ENCODE measurements at regions not wholly inside any gene's neighbourhood (a gene's known extent, or its start where the extent isn't known, plus 50 kb on each side); places are given as distances from the start of the nearest gene placed in this dataset.
A peak's percentile ranks its signal among the peaks of the same experiment; 100 is the strongest.

DNA sequence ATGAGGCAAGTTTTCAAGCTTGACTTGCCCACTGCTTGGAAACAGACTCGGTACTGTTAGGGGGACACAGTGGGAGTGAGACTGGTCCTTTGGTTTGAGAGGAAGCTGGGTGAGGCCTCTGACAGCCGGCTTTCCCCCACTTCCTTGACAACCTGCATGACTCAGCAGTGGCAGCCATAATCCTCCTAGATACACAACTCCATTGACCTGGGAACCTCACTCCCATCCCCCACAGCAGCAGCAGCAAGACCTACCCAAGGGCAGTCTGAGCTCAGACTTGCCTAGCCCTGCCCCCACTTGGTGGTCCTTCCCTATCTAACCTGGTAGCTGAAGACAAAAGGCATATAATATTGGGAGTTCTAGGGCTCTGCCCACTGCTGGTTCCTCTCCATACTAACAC lies 1043.5 kb upstream of the ALCAM start:
- H3K9ac ChIP-seq (ENCODE audit: low read length in 3 of 3), result no peak overlapping the region
- H3K4me3 ChIP-seq (ENCODE audit: low read length in 3 of 3), result no peak overlapping the region
- intact Hi-C loops (cut with DNase I), result no loop called here
- no peaks in the 10 kb centered on the region for H3K9me3 ChIP-seq (ENCODE audit: control insufficient read depth in 2 of 3, insufficient read depth in 1 of 3, low read length in 3 of 3)
- TF ChIP-seq, protein P1, sequence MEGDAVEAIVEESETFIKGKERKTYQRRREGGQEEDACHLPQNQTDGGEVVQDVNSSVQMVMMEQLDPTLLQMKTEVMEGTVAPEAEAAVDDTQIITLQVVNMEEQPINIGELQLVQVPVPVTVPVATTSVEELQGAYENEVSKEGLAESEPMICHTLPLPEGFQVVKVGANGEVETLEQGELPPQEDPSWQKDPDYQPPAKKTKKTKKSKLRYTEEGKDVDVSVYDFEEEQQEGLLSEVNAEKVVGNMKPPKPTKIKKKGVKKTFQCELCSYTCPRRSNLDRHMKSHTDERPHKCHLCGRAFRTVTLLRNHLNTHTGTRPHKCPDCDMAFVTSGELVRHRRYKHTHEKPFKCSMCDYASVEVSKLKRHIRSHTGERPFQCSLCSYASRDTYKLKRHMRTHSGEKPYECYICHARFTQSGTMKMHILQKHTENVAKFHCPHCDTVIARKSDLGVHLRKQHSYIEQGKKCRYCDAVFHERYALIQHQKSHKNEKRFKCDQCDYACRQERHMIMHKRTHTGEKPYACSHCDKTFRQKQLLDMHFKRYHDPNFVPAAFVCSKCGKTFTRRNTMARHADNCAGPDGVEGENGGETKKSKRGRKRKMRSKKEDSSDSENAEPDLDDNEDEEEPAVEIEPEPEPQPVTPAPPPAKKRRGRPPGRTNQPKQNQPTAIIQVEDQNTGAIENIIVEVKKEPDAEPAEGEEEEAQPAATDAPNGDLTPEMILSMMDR (IDR thresholded peaks at IDR 0.05; ENCODE audit: borderline replicate concordance, extremely low read depth, insufficient read depth), result no peak
- no peak overlapping the region for H3K27ac ChIP-seq (ENCODE audit: low read depth in 2 of 2, low read length in 2 of 2)
- H3K36me3 ChIP-seq (ENCODE audit: control insufficient read depth in 2 of 3, insufficient read depth in 3 of 3, low read length in 3 of 3), result no peaks in the 10 kb centered on the region
- FAIRE-seq (no peak), DNase-seq (no peak)
- no peaks in the 10 kb centered on the region for H3K4me1 ChIP-seq (ENCODE audit: control insufficient read depth in 2 of 3, insufficient read depth in 2 of 3, low read depth in 1 of 3, low read length in 3 of 3)
- no peaks in the 10 kb centered on the region for H3K27me3 ChIP-seq (ENCODE audit: control insufficient read depth, insufficient read depth, low read length)

GRCh38 chr3:104347291-104347690 lies 1019.4 kb upstream of the ALCAM start:
- Histone ChIP-seq H3K9me3 (ENCODE audit: control insufficient read depth in 2 of 3, insufficient read depth in 1 of 3, low read length in 3 of 3) (no peaks in the 10 kb centered on the region), H3K27me3 (ENCODE audit: control insufficient read depth, insufficient read depth, low read length) (no peaks in the 10 kb centered on the region), H3K9ac (ENCODE audit: low read length in 3 of 3) (no peak overlapping the region), H3K4me1 (ENCODE audit: control insufficient read depth in 2 of 3, insufficient read depth in 2 of 3, low read depth in 1 of 3, low read length in 3 of 3) (no peaks in the 10 kb centered on the region), H3K36me3 (ENCODE audit: control insufficient read depth in 2 of 3, insufficient read depth in 3 of 3, low read length in 3 of 3) (no peaks in the 10 kb centered on the region), H3K4me3 (ENCODE audit: low read length in 3 of 3) (no peak overlapping the region), H3K27ac (ENCODE audit: low read depth in 2 of 2, low read length in 2 of 2) (no peak overlapping the region)
- FAIRE-seq, result no peak
- peak in 1 of 5 donors; percentile 4 for DNase-seq
- intact Hi-C loops (cut with DNase I), result no loop called here
- TF ChIP-seq, protein P1 (IDR thresholded peaks at IDR 0.05; ENCODE audit: borderline replicate concordance, extremely low read depth, insufficient read depth), result no peak

GRCh38 chr3:104349836-104350235 lies 1016.9 kb upstream of the ALCAM start:
- Histone ChIP-seq H3K36me3 (ENCODE audit: control insufficient read depth in 2 of 3, insufficient read depth in 3 of 3, low read length in 3 of 3) (no peaks in the 10 kb centered on the region), H3K4me3 (ENCODE audit: low read length in 3 of 3) (no peak overlapping the region), H3K27ac (ENCODE audit: low read depth in 2 of 2, low read length in 2 of 2) (no peak overlapping the region), H3K9me3 (ENCODE audit: control insufficient read depth in 2 of 3, insufficient read depth in 1 of 3, low read length in 3 of 3) (no peaks in the 10 kb centered on the region), H3K4me1 (ENCODE audit: control insufficient read depth in 2 of 3, insufficient read depth in 2 of 3, low read depth in 1 of 3, low read length in 3 of 3) (no peaks in the 10 kb centered on the region), H3K27me3 (ENCODE audit: control insufficient read depth, insufficient read depth, low read length) (no peaks in the 10 kb centered on the region), H3K9ac (ENCODE audit: low read length in 3 of 3) (no peak overlapping the region)
- intact Hi-C loops (cut with DNase I), result no loop called here
- FAIRE-seq (no peak), DNase-seq (no peak)
- TF ChIP-seq, protein P1 (IDR thresholded peaks at IDR 0.05; ENCODE audit: borderline replicate concordance, extremely low read depth, insufficient read depth), result no peak

- intact Hi-C loops (cut with DNase I), result no loop called here
- no peaks in the 10 kb centered on the region for H3K27me3 ChIP-seq (ENCODE audit: control insufficient read depth, insufficient read depth, low read length)
- no peaks in the 10 kb centered on the region for H3K9me3 ChIP-seq (ENCODE audit: control insufficient read depth in 2 of 3, insufficient read depth in 1 of 3, low read length in 3 of 3)
- no peak overlapping the region for H3K27ac ChIP-seq (ENCODE audit: low read depth in 2 of 2, low read length in 2 of 2)
- no peaks in the 10 kb centered on the region for H3K4me1 ChIP-seq (ENCODE audit: control insufficient read depth in 2 of 3, insufficient read depth in 2 of 3, low read depth in 1 of 3, low read length in 3 of 3)
- no peak overlapping the region for H3K9ac ChIP-seq (ENCODE audit: low read length in 3 of 3)
- DNase-seq (no peak), FAIRE-seq (no peak)
- TF ChIP-seq, protein P1 (IDR thresholded peaks at IDR 0.05; ENCODE audit: borderline replicate concordance, extremely low read depth, insufficient read depth), result no peak
- H3K4me3 ChIP-seq (ENCODE audit: low read length in 3 of 3), result no peak overlapping the region
- H3K36me3 ChIP-seq (ENCODE audit: control insufficient read depth in 2 of 3, insufficient read depth in 3 of 3, low read length in 3 of 3), result no peaks in the 10 kb centered on the region
Observed at GRCh38 chr3:104353951-104354350, 1012.8 kb upstream of the ALCAM start.
